WTC11 (cell line): ENCODE measurements at regions not wholly inside any gene's neighbourhood (a gene's known extent, or its start where the extent isn't known, plus 50 kb on each side); places are given as distances from the start of the nearest gene placed in this dataset.

Experiments used
- ATAC-seq: fragments of 200-7000 bp; cut with Tn5 transposase; 2 replicates; pipeline ENCODE4 v1.10.0; 2021; ENCODE audit warnings: mild to moderate bottlenecking, moderate library complexity
- CTCF ChIA-PET: fragments of 300-600 bp; sonication (Branson Sonifier 250); formaldehyde crosslinking; loops from one replicate; lab custom pipeline; 2021; ENCODE audit warnings: antibody characterized with exemption; lab: Charles Lee
- POLR2A ChIA-PET: fragments of 350-600 bp; sonication (Branson Sonifier 250); formaldehyde crosslinking; loops from one replicate; lab custom pipeline; 2021; ENCODE audit warnings: antibody characterized with exemption; lab: Charles Lee
- DNase-seq: peaks from one replicate; pipeline ENCODE4 v3.0.0; 2021; ENCODE audit warnings: low spot score
- H3K27ac Mint-ChIP-seq: 2 replicates; pipeline ENCODE4 v1.8.0; 2021; ENCODE audit warnings: mixed read lengths
- H3K27me3 Mint-ChIP-seq: 2 replicates; pipeline ENCODE4 v1.8.0; 2021; ENCODE audit warnings: low read depth, mild to moderate bottlenecking, moderate library complexity, mixed read lengths
- H3K36me3 Mint-ChIP-seq: 2 replicates; pipeline ENCODE4 v1.8.0; 2021; ENCODE audit warnings: mixed read lengths
- H3K4me1 Mint-ChIP-seq: 2 replicates; pipeline ENCODE4 v1.8.0; 2022; ENCODE audit warnings: mixed read lengths
- H3K4me3 Mint-ChIP-seq: 2 replicates; pipeline ENCODE4 v1.8.0; 2021; ENCODE audit warnings: mild to moderate bottlenecking, moderate library complexity, mixed read lengths
- H3K9me3 Mint-ChIP-seq: 2 replicates; pipeline ENCODE4 v1.8.0; 2021; ENCODE audit warnings: mixed read lengths
- AR ChIP-seq: fragments of 250-450 bp; sonication (Bioruptor Pico); IDR thresholded peaks from 2 replicates; pipeline ENCODE4 v1.9.0; 2021; ENCODE audit warnings: mild to moderate bottlenecking
- ATF1 ChIP-seq: sonication (generic); formaldehyde crosslinking; IDR thresholded peaks from 2 replicates; pipeline ENCODE4 v1.8.1; 2023; ENCODE audit warnings: mild to moderate bottlenecking, moderate library complexity, missing genetic modification reagents
- EMX1 ChIP-seq: fragments of 250-450 bp; sonication (Bioruptor Pico); IDR thresholded peaks from 2 replicates; pipeline ENCODE4 v1.8.0; 2021; ENCODE audit warnings: mild to moderate bottlenecking
- FOXK1 ChIP-seq: sonication (generic); formaldehyde crosslinking; IDR thresholded peaks from 2 replicates; pipeline ENCODE4 v1.8.0; 2022; ENCODE audit warnings: mild to moderate bottlenecking, moderate library complexity, missing genetic modification reagents
- GRHL2 ChIP-seq: fragments of 250-450 bp; sonication (Bioruptor Pico); IDR thresholded peaks from 2 replicates; pipeline ENCODE4 v1.8.0; 2022; ENCODE audit warnings: mild to moderate bottlenecking, moderate library complexity; ENCODE audit not compliant: insufficient replicate concordance, severe bottlenecking
- IRF1 ChIP-seq: sonication (generic); formaldehyde crosslinking; IDR thresholded peaks from 2 replicates; pipeline ENCODE4 v1.8.0; 2023; ENCODE audit warnings: missing genetic modification reagents
- NR2C2 ChIP-seq: sonication (generic); formaldehyde crosslinking; IDR thresholded peaks from 2 replicates; pipeline ENCODE4 v1.8.0; 2022; ENCODE audit warnings: mild to moderate bottlenecking, missing genetic modification reagents
- RORB ChIP-seq: fragments of 250-450 bp; sonication (Bioruptor Pico); IDR thresholded peaks from 2 replicates; pipeline ENCODE4 v1.9.0; 2021; ENCODE audit warnings: mild to moderate bottlenecking
- SMAD3 ChIP-seq: sonication (generic); formaldehyde crosslinking; IDR thresholded peaks from 2 replicates; pipeline ENCODE4 v1.8.0; 2022; ENCODE audit warnings: missing genetic modification reagents, mild to moderate bottlenecking, borderline replicate concordance
- USF1 ChIP-seq: sonication (generic); formaldehyde crosslinking; IDR thresholded peaks from 2 replicates; pipeline ENCODE4 v1.8.0; 2022; ENCODE audit warnings: mild to moderate bottlenecking, missing genetic modification reagents
- ZNF263 ChIP-seq: sonication (generic); formaldehyde crosslinking; IDR thresholded peaks from 2 replicates; pipeline ENCODE4 v1.8.1; 2022; ENCODE audit warnings: low read depth, mild to moderate bottlenecking, moderate library complexity, missing genetic modification reagents
- ZNF317 ChIP-seq: sonication (generic); formaldehyde crosslinking; IDR thresholded peaks from 2 replicates; pipeline ENCODE4 v1.8.1; 2023; ENCODE audit warnings: low read depth, mild to moderate bottlenecking, moderate library complexity, missing genetic modification reagents, borderline replicate concordance
- TF ChIP-seq, protein P1 (sequence below): sonication (generic); formaldehyde crosslinking; IDR thresholded peaks from 2 replicates; pipeline ENCODE4 v1.8.1; 2023; ENCODE audit warnings: mild to moderate bottlenecking, missing genetic modification reagents, borderline replicate concordance
- TF ChIP-seq, protein P2 (sequence below): fragments of 250-450 bp; sonication (Bioruptor Pico); conservative IDR thresholded peaks from 2 replicates; pipeline ENCODE4 v1.9.0; 2021; ENCODE audit warnings: mild to moderate bottlenecking
- TF ChIP-seq, protein P3 (sequence below): sonication (generic); formaldehyde crosslinking; IDR thresholded peaks from 2 replicates; pipeline ENCODE4 v1.8.0; 2022; ENCODE audit warnings: missing genetic modification reagents
- TF ChIP-seq, protein P4 (sequence below): sonication (generic); formaldehyde crosslinking; IDR thresholded peaks from 2 replicates; pipeline ENCODE4 v1.8.1; 2022; ENCODE audit warnings: low read depth, mild to moderate bottlenecking, moderate library complexity, missing genetic modification reagents, borderline replicate concordance

- TF ChIP-seq USF1 (CRISPR knock-in tag): no peak
- TF ChIP-seq ZNF317 (CRISPR knock-in tag): no peak
- TF ChIP-seq, protein P1, sequence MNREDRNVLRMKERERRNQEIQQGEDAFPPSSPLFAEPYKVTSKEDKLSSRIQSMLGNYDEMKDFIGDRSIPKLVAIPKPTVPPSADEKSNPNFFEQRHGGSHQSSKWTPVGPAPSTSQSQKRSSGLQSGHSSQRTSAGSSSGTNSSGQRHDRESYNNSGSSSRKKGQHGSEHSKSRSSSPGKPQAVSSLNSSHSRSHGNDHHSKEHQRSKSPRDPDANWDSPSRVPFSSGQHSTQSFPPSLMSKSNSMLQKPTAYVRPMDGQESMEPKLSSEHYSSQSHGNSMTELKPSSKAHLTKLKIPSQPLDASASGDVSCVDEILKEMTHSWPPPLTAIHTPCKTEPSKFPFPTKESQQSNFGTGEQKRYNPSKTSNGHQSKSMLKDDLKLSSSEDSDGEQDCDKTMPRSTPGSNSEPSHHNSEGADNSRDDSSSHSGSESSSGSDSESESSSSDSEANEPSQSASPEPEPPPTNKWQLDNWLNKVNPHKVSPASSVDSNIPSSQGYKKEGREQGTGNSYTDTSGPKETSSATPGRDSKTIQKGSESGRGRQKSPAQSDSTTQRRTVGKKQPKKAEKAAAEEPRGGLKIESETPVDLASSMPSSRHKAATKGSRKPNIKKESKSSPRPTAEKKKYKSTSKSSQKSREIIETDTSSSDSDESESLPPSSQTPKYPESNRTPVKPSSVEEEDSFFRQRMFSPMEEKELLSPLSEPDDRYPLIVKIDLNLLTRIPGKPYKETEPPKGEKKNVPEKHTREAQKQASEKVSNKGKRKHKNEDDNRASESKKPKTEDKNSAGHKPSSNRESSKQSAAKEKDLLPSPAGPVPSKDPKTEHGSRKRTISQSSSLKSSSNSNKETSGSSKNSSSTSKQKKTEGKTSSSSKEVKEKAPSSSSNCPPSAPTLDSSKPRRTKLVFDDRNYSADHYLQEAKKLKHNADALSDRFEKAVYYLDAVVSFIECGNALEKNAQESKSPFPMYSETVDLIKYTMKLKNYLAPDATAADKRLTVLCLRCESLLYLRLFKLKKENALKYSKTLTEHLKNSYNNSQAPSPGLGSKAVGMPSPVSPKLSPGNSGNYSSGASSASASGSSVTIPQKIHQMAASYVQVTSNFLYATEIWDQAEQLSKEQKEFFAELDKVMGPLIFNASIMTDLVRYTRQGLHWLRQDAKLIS (CRISPR knock-in tag): no peak
- TF ChIP-seq NR2C2 (CRISPR knock-in tag): no peak
- no peak for TF ChIP-seq EMX1 (CRISPR knock-in tag)
Measured at GRCh38 chr1:228838717-228839500, 103.6 kb downstream of the RHOU start (continued).

GRCh38 chr1:228839656-228840055, 104.4 kb downstream of the RHOU start:
- peaks cover 5% of the 10 kb centered on the region; the same call in 1 of the 2 replicates for H3K4me1 Mint-ChIP-seq
- no peak for DNase-seq
- CTCF ChIA-PET: no interaction called here
- H3K4me3 Mint-ChIP-seq: no peak overlapping the region
- peaks cover 15% of the 10 kb centered on the region for H3K36me3 Mint-ChIP-seq
- POLR2A ChIA-PET: no interaction called here
- no peak for ATAC-seq
- peaks cover 19% of the 10 kb centered on the region for H3K9me3 Mint-ChIP-seq
- no peak overlapping the region for H3K27ac Mint-ChIP-seq
- TF ChIP-seq AR (no peak), FOXK1 (CRISPR knock-in tag) (no peak)
- peaks cover 2% of the 10 kb centered on the region; the same call in 1 of the 2 replicates for H3K27me3 Mint-ChIP-seq

DNA sequence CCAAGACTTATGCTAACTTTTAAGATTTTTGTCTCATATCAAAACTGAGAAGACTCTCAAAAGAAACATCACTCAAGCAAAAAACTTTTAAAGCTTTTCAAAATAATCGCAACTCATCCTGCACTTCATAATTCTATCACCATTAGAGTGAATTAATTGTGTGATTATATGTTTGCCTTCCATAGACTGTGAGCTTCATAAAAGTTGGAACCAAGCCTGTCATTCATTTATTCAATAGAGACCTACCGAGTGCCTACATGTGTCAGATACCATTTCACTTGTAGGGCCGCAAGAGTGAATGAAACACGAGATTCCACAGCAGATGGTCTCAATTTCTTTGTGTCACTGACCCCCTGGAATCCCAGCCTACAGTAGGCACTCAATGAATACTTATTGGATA, 106.4 kb downstream of the RHOU start:
- DNase-seq (no peak), ATAC-seq (no peak)
- Mint-ChIP-seq H3K27me3 (peaks cover 2% of the 10 kb centered on the region; the same call in 1 of the 2 replicates), H3K27ac (no peak overlapping the region), H3K36me3 (peaks cover 15% of the 10 kb centered on the region), H3K9me3 (peaks cover 23% of the 10 kb centered on the region), H3K4me3 (no peak overlapping the region), H3K4me1 (peaks cover 5% of the 10 kb centered on the region; the same call in 1 of the 2 replicates)
- TF ChIP-seq ATF1 (CRISPR knock-in tag): no peak
- TF ChIP-seq GRHL2 (CRISPR knock-in tag): no peak
- TF ChIP-seq ZNF263 (CRISPR knock-in tag): no peak
- TF ChIP-seq SMAD3 (CRISPR knock-in tag): no peak
- TF ChIP-seq RORB (CRISPR knock-in tag): no peak
- TF ChIP-seq, protein P2, sequence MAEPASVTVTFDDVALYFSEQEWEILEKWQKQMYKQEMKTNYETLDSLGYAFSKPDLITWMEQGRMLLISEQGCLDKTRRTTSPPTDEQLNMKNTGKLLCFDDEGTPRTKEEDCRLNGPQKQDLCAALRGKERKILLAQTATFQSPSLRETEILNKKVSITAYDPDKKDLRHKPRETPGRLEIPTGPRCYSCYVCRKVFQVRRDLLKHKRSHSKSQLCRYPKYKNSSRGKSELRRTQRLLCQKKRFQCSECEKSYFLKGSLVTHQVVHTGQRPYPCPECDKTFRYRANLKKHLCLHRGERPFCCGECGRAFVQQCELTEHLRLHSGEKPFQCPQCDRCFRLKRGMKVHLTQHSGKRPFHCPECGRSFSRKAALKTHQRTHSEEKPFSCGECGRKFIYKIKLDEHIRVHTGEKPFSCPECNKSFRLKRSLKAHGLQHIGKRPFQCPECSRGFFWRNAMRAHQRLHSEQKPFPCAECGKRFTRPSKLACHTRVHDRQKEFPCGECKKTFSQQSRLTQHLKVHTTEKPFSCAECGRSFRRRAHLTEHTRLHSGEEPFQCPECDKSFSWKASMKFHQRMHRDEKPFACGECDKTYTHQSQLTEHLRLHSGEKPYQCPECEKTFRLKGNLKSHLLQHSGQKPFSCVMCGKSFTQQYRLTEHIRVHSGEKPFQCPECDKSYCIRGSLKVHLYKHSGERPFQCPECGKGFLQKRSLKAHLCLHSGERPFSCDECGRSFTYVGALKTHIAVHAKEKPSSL: no peak
- TF ChIP-seq, protein P3, sequence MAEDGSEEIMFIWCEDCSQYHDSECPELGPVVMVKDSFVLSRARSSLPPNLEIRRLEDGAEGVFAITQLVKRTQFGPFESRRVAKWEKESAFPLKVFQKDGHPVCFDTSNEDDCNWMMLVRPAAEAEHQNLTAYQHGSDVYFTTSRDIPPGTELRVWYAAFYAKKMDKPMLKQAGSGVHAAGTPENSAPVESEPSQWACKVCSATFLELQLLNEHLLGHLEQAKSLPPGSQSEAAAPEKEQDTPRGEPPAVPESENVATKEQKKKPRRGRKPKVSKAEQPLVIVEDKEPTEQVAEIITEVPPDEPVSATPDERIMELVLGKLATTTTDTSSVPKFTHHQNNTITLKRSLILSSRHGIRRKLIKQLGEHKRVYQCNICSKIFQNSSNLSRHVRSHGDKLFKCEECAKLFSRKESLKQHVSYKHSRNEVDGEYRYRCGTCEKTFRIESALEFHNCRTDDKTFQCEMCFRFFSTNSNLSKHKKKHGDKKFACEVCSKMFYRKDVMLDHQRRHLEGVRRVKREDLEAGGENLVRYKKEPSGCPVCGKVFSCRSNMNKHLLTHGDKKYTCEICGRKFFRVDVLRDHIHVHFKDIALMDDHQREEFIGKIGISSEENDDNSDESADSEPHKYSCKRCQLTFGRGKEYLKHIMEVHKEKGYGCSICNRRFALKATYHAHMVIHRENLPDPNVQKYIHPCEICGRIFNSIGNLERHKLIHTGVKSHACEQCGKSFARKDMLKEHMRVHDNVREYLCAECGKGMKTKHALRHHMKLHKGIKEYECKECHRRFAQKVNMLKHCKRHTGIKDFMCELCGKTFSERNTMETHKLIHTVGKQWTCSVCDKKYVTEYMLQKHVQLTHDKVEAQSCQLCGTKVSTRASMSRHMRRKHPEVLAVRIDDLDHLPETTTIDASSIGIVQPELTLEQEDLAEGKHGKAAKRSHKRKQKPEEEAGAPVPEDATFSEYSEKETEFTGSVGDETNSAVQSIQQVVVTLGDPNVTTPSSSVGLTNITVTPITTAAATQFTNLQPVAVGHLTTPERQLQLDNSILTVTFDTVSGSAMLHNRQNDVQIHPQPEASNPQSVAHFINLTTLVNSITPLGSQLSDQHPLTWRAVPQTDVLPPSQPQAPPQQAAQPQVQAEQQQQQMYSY (CRISPR knock-in tag): no peak
- TF ChIP-seq IRF1 (CRISPR knock-in tag): no peak
- TF ChIP-seq, protein P4, sequence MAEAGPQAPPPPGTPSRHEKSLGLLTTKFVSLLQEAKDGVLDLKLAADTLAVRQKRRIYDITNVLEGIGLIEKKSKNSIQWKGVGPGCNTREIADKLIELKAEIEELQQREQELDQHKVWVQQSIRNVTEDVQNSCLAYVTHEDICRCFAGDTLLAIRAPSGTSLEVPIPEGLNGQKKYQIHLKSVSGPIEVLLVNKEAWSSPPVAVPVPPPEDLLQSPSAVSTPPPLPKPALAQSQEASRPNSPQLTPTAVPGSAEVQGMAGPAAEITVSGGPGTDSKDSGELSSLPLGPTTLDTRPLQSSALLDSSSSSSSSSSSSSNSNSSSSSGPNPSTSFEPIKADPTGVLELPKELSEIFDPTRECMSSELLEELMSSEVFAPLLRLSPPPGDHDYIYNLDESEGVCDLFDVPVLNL: no peak
- no peak for TF ChIP-seq ZNF317 (CRISPR knock-in tag)
- ChIA-PET POLR2A (no interaction called here), CTCF (interaction anchor here (0.8 kb wide), 1 partner anchor 9 kb away, joined by 3 read pairs; no protein-coding TSS in a partner anchor)
